ENCODE measurements at regions not wholly inside any gene's neighbourhood (a gene's known extent, or its start where the extent isn't known, plus 50 kb on each side); places are given as distances from the start of the nearest gene placed in this dataset.
A peak's percentile ranks its signal among the peaks of the same experiment; 100 is the strongest.

DNA sequence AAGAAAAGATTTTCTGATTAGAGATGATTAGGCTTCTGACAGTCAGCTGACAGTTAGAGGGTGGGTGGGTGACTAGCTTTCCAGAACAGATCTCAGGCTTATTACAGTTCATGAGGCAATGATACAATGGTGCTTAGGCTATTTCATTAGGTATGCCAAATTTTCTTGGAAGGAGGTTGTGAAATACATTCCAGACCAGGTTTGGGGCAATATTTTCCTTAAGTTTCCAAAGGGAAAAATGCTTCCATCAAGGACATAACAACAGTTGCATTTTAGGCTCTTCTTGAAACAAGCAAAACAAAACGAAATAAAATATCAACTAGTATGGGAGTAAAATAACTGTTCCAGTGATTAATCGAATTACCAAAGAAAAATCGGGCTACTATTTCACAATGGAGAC is 59.3 kb upstream of the CNTN1 start:
- peak; percentile 4 for DNase-seq (ENCODE audit: unreplicated experiment)
- Mint-ChIP-seq H3K27me3 (ENCODE audit: insufficient read depth, unreplicated experiment) (peaks cover 19% of the 10 kb centered on the region), H3K4me3 (ENCODE audit: unreplicated experiment) (no peak overlapping the region), H3K36me3 (ENCODE audit: insufficient read depth, unreplicated experiment) (no peaks in the 10 kb centered on the region), H3K4me1 (ENCODE audit: insufficient read depth, unreplicated experiment) (peaks cover 4% of the 10 kb centered on the region), H3K9me3 (ENCODE audit: unreplicated experiment) (no peaks in the 10 kb centered on the region), H3K27ac (ENCODE audit: low read depth, unreplicated experiment) (no peak overlapping the region)
- ChIA-PET CTCF (interaction anchor here (0.8 to 2.2 kb wide), 2 partner anchors 12 to 299 kb away, joined by 3 to 10 read pairs; no protein-coding TSS in a partner anchor), POLR2A (no interaction called here)
- intact Hi-C loops (cut with micrococcal nuclease) = no loop called here
- TF ChIP-seq, protein P1, sequence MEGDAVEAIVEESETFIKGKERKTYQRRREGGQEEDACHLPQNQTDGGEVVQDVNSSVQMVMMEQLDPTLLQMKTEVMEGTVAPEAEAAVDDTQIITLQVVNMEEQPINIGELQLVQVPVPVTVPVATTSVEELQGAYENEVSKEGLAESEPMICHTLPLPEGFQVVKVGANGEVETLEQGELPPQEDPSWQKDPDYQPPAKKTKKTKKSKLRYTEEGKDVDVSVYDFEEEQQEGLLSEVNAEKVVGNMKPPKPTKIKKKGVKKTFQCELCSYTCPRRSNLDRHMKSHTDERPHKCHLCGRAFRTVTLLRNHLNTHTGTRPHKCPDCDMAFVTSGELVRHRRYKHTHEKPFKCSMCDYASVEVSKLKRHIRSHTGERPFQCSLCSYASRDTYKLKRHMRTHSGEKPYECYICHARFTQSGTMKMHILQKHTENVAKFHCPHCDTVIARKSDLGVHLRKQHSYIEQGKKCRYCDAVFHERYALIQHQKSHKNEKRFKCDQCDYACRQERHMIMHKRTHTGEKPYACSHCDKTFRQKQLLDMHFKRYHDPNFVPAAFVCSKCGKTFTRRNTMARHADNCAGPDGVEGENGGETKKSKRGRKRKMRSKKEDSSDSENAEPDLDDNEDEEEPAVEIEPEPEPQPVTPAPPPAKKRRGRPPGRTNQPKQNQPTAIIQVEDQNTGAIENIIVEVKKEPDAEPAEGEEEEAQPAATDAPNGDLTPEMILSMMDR (IDR thresholded peaks at IDR 0.05; ENCODE audit: unreplicated experiment) = no peak
- no TSS peak for BruUV-seq (replicated peaks)

DNA sequence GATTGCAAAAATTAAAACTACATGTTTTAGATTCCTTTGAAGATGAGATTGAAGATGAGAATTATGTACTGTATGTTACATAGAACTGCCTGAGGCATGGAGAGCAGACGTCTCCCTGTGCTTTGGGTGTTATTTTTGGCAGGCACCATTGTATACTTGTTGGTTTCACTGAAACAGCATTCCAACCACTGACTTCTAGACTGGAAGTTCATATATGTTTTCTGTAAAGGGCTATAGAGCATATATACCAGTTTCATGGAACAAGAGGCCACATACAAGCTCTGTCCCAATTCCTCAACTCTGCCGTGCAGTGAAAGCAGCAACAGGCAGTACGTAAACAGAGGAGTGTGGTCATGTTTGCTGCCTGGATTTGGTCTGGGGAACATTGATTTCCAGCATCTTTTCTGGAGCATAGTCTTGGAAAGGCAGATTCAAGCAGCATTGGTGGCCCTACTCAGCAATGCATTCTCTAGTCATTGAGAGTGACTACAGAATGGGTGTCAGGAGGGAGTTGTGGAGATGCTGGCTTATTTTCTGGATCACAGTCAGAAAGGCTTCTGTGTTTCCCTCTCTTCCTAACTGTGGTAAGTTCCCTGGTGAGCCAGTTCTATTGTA is 57.6 kb upstream of the CNTN1 start:
- no TSS peak for BruUV-seq (replicated peaks)
- Mint-ChIP-seq H3K4me1 (ENCODE audit: insufficient read depth, unreplicated experiment) (peaks cover 4% of the 10 kb centered on the region), H3K4me3 (ENCODE audit: unreplicated experiment) (no peak overlapping the region), H3K27me3 (ENCODE audit: insufficient read depth, unreplicated experiment) (peaks cover 19% of the 10 kb centered on the region), H3K36me3 (ENCODE audit: insufficient read depth, unreplicated experiment) (no peaks in the 10 kb centered on the region), H3K9me3 (ENCODE audit: unreplicated experiment) (no peaks in the 10 kb centered on the region), H3K27ac (ENCODE audit: low read depth, unreplicated experiment) (no peak overlapping the region)
- CTCF ChIA-PET = interaction anchor here (0.6 to 0.9 kb wide), 4 partner anchors 12 to 1129 kb away, joined by 3 to 4 read pairs (median 3); no protein-coding TSS in a partner anchor
- intact Hi-C loops (cut with micrococcal nuclease) = no loop called here
- peak; percentile 6 for DNase-seq (ENCODE audit: unreplicated experiment)
- TF ChIP-seq, protein P1 (IDR thresholded peaks at IDR 0.05; ENCODE audit: unreplicated experiment) = no peak
- POLR2A ChIA-PET = no interaction called here

DNA sequence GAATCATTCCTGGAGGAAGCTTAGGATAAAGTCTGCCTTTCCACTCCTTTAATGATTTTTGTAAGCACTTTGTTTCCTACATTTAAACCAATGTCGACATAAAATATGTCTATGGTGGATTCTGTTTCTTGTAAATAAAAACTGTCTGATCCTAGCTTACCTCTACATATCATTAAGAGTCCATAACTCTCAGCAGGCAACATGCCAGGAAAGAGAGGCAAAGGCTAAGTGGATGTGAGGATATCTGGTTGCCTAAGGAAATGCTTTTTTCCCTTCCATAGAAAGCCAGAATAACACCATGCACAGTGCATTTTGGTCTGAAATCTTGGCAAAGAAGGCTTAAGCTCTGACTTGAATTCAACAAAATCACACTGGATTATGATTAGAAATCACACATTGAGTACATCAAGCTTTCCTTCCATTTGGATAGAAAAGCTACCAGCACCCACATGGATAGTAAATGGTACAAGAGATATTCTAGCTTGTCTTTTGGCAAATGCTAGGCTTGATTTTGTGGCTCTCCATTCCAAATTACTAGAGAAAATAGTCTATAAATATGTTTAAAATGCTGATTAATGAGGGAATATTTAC is 57.0 kb upstream of the CNTN1 start:
- TF ChIP-seq, protein P1 (IDR thresholded peaks at IDR 0.05; ENCODE audit: unreplicated experiment) = no peak
- intact Hi-C loops (cut with micrococcal nuclease) = no loop called here
- ChIA-PET CTCF (interaction anchor here (0.6 kb wide), 2 partner anchors 173 to 1130 kb away, joined by 3 read pairs; no protein-coding TSS in a partner anchor), POLR2A (no interaction called here)
- H3K9me3 Mint-ChIP-seq (ENCODE audit: unreplicated experiment) = peaks cover 2% of the 10 kb centered on the region
- no TSS peak for BruUV-seq (replicated peaks)
- H3K27ac Mint-ChIP-seq (ENCODE audit: low read depth, unreplicated experiment) = no peak overlapping the region
- peaks cover 19% of the 10 kb centered on the region for H3K27me3 Mint-ChIP-seq (ENCODE audit: insufficient read depth, unreplicated experiment)
- no peak overlapping the region for H3K4me3 Mint-ChIP-seq (ENCODE audit: unreplicated experiment)
- DNase-seq (ENCODE audit: unreplicated experiment) = no peak
- no peaks in the 10 kb centered on the region for H3K36me3 Mint-ChIP-seq (ENCODE audit: insufficient read depth, unreplicated experiment)
- H3K4me1 Mint-ChIP-seq (ENCODE audit: insufficient read depth, unreplicated experiment) = peaks cover 4% of the 10 kb centered on the region
